Liver (tissue), 8 donors: ENCODE measurements at regions not wholly inside any gene's neighbourhood (a gene's known extent, or its start where the extent isn't known, plus 50 kb on each side); places are given as distances from the start of the nearest gene placed in this dataset.

Source experiments
- DNase-seq: peaks from one replicate; pipeline ENCODE4 v3.0.0-alpha.2; 2017; ENCODE audit warnings: low spot score
- H3K27ac ChIP-seq, 2 donors: one replicate each; pipeline ENCODE4 v1.7.0; 2013; ENCODE audit warnings: inconsistent platforms in 2 of 2, low read length in 2 of 2, control low read depth in 1 of 2, low read depth in 1 of 2, mild to moderate bottlenecking in 1 of 2
- H3K27me3 ChIP-seq, 4 donors: one replicate each; pipeline versions ENCODE4 v1.6.1 to v1.7.0; 2013; ENCODE audit warnings: low read length in 3 of 4, inconsistent platforms in 1 of 4, mild to moderate bottlenecking in 1 of 4, moderate library complexity in 1 of 4; ENCODE audit not compliant: control insufficient read depth in 4 of 4, insufficient read depth in 4 of 4
- H3K36me3 ChIP-seq, 4 donors: one replicate each; pipeline versions ENCODE4 v1.6.1 to v1.7.0; 2013; ENCODE audit warnings: low read length in 3 of 4, mild to moderate bottlenecking in 3 of 4, low read depth in 1 of 4, moderate library complexity in 1 of 4; ENCODE audit not compliant: control insufficient read depth in 4 of 4, insufficient read depth in 3 of 4
- H3K4me1 ChIP-seq, 4 donors: one replicate each; pipeline versions ENCODE4 v1.6.1 to v1.7.0; 2013; ENCODE audit warnings: low read length in 3 of 4, mild to moderate bottlenecking in 3 of 4, moderate library complexity in 1 of 4; ENCODE audit not compliant: control insufficient read depth in 4 of 4, insufficient read depth in 4 of 4
- H3K4me3 ChIP-seq, 3 donors: one replicate each; pipeline versions ENCODE4 v1.6.1 to v1.7.0; 2013; ENCODE audit warnings: low read length in 3 of 3, control low read depth in 1 of 3, low read depth in 1 of 3, mild to moderate bottlenecking in 1 of 3
- H3K9ac ChIP-seq, 2 donors: one replicate each; pipeline ENCODE4 v1.7.0; 2013; ENCODE audit warnings: low read length in 2 of 2, mild to moderate bottlenecking in 2 of 2, moderate library complexity in 2 of 2, control low read depth in 1 of 2, low read depth in 1 of 2
- H3K9me3 ChIP-seq, 4 donors: one replicate each; pipeline versions ENCODE4 v1.6.1 to v1.7.0; 2013; ENCODE audit warnings: low read length in 3 of 4; ENCODE audit not compliant: control insufficient read depth in 4 of 4
- EGR1 ChIP-seq, 2 donors: IDR thresholded peaks; 2 replicates each; pipeline ENCODE4 v1.6.1; 2016 to 2018; ENCODE audit warnings: antibody characterized with exemption in 2 of 2, low read depth in 2 of 2
- FOXA1 ChIP-seq: IDR thresholded peaks from 2 replicates; pipeline ENCODE4 v1.6.1; 2016; ENCODE audit warnings: antibody characterized with exemption
- FOXA2 ChIP-seq: IDR thresholded peaks from 2 replicates; pipeline ENCODE4 v1.6.1; 2016; ENCODE audit warnings: antibody characterized with exemption
- GABPA ChIP-seq, 2 donors: IDR thresholded peaks in 1 of 2; conservative IDR thresholded peaks in 1 of 2; 2 replicates each; pipeline ENCODE4 v1.6.1; 2016; ENCODE audit warnings: antibody characterized with exemption in 2 of 2, mild to moderate bottlenecking in 1 of 2, moderate library complexity in 1 of 2
- HNF4A ChIP-seq, 2 donors: conservative IDR thresholded peaks; 2 replicates each; pipeline ENCODE4 v1.6.1; 2016; ENCODE audit warnings: antibody characterized with exemption in 2 of 2, mild to moderate bottlenecking in 2 of 2
- HNF4G ChIP-seq: IDR thresholded peaks from 2 replicates; pipeline ENCODE4 v1.6.1; 2016; ENCODE audit warnings: antibody characterized with exemption
- JUND ChIP-seq, 2 donors: IDR thresholded peaks; 2 replicates each; pipeline ENCODE4 v1.6.1; 2016; ENCODE audit warnings: antibody characterized with exemption in 2 of 2
- NR2F2 ChIP-seq: IDR thresholded peaks from 2 replicates; pipeline ENCODE4 v1.6.1; 2016; ENCODE audit warnings: antibody characterized with exemption
- RAD21 ChIP-seq, 2 donors: IDR thresholded peaks; 2 replicates each; pipeline ENCODE4 v1.6.1; 2016; ENCODE audit warnings: antibody characterized with exemption in 2 of 2, mild to moderate bottlenecking in 2 of 2
- RXRA ChIP-seq, 2 donors: IDR thresholded peaks; 2 replicates each; pipeline ENCODE4 v1.6.1; 2017 to 2018; ENCODE audit warnings: antibody characterized with exemption in 2 of 2, mild to moderate bottlenecking in 1 of 2
- SP1 ChIP-seq: IDR thresholded peaks from 2 replicates; pipeline ENCODE4 v1.6.1; 2018; ENCODE audit warnings: antibody characterized with exemption, mild to moderate bottlenecking
- TAF1 ChIP-seq: conservative IDR thresholded peaks from 2 replicates; pipeline ENCODE4 v1.6.1; 2016; ENCODE audit warnings: antibody characterized with exemption, mild to moderate bottlenecking
- YY1 ChIP-seq: IDR thresholded peaks from 2 replicates; pipeline ENCODE4 v1.6.1; 2016; ENCODE audit warnings: antibody characterized with exemption, mild to moderate bottlenecking
- whole genome bisulfite sequencing: extraction: QIAGEN DNeasy Blood & Tissue Kit; methylation state at CpG from one replicate; pipeline ENCODE4 v1.1.7; 2013; 5-methylcytosine and 5-hydroxymethylcytosine counted together
- TF ChIP-seq, protein P1 (sequence below): IDR thresholded peaks from 2 replicates; pipeline ENCODE4 v1.6.1; 2016; ENCODE audit warnings: antibody characterized with exemption
- TF ChIP-seq, protein P2 (sequence below): IDR thresholded peaks from 2 replicates; pipeline ENCODE4 v1.6.1; 2016; ENCODE audit warnings: antibody characterized with exemption
- TF ChIP-seq, protein P3 (sequence below): IDR thresholded peaks from 2 replicates; pipeline ENCODE4 v1.6.1; 2016; ENCODE audit warnings: antibody characterized with exemption
- TF ChIP-seq, protein P4 (sequence below): IDR thresholded peaks from 2 replicates; pipeline ENCODE4 v1.6.1; 2016; ENCODE audit warnings: antibody characterized with exemption, mild to moderate bottlenecking
- TF ChIP-seq, protein P5 (sequence below): fragments of 150-350 bp; IDR thresholded peaks from 2 replicates; pipeline ENCODE4 v1.5.1; 2017; ENCODE audit warnings: improper control_type of control experiment, low read depth, low read length; ENCODE audit not compliant: missing input control
- donor health status: healthy.
- donor health status: healthy.
- donor health status: healthy.
- donor health status: healthy.
- donor health status: healthy.

DNA sequence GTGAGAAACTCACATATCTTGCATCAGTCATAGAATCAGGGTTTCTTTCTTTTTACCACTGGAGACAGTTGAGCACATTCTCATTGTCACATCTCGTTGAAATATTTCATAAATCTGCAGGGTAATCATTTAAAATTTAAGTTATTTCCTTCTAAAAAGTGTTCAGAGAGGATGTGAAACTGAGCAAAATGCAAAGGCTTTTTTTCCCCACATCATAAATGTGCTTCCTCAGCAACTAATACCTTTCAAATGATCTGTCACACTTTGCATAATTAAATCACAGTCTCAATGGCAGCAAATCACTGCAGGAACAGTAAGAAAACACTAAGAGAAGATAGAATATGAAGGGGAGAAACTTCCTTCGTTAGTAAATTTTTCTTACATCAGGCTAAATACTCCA, 187.5 kb downstream of the EVX1 start:
- no peak overlapping the region for H3K4me3 ChIP-seq
- no peak for TF ChIP-seq HNF4A (conservative IDR thresholded peaks at IDR 0.05)
- no peak for TF ChIP-seq EGR1 (IDR thresholded peaks at IDR 0.05; ENCODE audit: low read depth in 2 of 2)
- TF ChIP-seq, protein P1, sequence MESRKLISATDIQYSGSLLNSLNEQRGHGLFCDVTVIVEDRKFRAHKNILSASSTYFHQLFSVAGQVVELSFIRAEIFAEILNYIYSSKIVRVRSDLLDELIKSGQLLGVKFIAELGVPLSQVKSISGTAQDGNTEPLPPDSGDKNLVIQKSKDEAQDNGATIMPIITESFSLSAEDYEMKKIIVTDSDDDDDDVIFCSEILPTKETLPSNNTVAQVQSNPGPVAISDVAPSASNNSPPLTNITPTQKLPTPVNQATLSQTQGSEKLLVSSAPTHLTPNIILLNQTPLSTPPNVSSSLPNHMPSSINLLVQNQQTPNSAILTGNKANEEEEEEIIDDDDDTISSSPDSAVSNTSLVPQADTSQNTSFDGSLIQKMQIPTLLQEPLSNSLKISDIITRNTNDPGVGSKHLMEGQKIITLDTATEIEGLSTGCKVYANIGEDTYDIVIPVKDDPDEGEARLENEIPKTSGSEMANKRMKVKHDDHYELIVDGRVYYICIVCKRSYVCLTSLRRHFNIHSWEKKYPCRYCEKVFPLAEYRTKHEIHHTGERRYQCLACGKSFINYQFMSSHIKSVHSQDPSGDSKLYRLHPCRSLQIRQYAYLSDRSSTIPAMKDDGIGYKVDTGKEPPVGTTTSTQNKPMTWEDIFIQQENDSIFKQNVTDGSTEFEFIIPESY = no peak
- no peak for TF ChIP-seq SP1
- no peak for TF ChIP-seq RXRA (IDR thresholded peaks at IDR 0.05)
- no peak for TF ChIP-seq GABPA (IDR thresholded peaks at IDR 0.05 in 1 of 2, conservative IDR thresholded peaks at IDR 0.05 in 1 of 2)
- TF ChIP-seq, protein P2, sequence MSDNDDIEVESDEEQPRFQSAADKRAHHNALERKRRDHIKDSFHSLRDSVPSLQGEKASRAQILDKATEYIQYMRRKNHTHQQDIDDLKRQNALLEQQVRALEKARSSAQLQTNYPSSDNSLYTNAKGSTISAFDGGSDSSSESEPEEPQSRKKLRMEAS = no peak
- WGBS = 78% methylated on average over 2 of the region's 2 CpGs

DNA sequence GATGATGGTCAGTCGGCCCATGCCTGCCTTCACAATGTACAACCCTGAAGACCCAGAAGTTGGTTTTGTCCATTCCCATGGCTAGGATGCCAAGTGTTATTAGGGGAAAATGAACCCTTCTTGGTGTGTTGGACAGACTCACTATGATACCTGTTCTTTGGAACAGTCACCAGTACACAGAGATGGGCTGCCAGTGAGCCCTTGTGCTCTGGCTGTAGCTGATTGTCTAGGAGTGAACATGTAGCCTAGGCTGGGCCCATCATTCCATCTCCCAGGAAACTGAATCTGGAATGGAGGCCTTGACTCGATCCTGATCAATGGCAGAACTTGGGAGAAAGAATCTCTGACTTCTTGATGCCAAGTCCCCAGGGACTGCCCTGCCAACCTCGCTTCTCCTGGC, 188.9 kb downstream of the EVX1 start:
- no peak overlapping the region for H3K9ac ChIP-seq
- no peaks in the 10 kb centered on the region for H3K36me3 ChIP-seq
- TF ChIP-seq, protein P3, sequence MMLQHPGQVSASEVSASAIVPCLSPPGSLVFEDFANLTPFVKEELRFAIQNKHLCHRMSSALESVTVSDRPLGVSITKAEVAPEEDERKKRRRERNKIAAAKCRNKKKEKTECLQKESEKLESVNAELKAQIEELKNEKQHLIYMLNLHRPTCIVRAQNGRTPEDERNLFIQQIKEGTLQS = no peak
- TF ChIP-seq FOXA2 (no peak), NR2F2 (no peak), FOXA1 (no peak), RXRA (IDR thresholded peaks at IDR 0.05) (no peak), JUND (IDR thresholded peaks at IDR 0.05) (no peak), EGR1 (IDR thresholded peaks at IDR 0.05; ENCODE audit: low read depth in 2 of 2) (no peak), YY1 (no peak), HNF4A (conservative IDR thresholded peaks at IDR 0.05) (no peak), GABPA (IDR thresholded peaks at IDR 0.05 in 1 of 2, conservative IDR thresholded peaks at IDR 0.05 in 1 of 2) (no peak), SP1 (no peak), TAF1 (no peak), RAD21 (IDR thresholded peaks at IDR 0.05) (no peak), HNF4G (no peak)
- TF ChIP-seq, protein P2 = no peak
- TF ChIP-seq, protein P4, sequence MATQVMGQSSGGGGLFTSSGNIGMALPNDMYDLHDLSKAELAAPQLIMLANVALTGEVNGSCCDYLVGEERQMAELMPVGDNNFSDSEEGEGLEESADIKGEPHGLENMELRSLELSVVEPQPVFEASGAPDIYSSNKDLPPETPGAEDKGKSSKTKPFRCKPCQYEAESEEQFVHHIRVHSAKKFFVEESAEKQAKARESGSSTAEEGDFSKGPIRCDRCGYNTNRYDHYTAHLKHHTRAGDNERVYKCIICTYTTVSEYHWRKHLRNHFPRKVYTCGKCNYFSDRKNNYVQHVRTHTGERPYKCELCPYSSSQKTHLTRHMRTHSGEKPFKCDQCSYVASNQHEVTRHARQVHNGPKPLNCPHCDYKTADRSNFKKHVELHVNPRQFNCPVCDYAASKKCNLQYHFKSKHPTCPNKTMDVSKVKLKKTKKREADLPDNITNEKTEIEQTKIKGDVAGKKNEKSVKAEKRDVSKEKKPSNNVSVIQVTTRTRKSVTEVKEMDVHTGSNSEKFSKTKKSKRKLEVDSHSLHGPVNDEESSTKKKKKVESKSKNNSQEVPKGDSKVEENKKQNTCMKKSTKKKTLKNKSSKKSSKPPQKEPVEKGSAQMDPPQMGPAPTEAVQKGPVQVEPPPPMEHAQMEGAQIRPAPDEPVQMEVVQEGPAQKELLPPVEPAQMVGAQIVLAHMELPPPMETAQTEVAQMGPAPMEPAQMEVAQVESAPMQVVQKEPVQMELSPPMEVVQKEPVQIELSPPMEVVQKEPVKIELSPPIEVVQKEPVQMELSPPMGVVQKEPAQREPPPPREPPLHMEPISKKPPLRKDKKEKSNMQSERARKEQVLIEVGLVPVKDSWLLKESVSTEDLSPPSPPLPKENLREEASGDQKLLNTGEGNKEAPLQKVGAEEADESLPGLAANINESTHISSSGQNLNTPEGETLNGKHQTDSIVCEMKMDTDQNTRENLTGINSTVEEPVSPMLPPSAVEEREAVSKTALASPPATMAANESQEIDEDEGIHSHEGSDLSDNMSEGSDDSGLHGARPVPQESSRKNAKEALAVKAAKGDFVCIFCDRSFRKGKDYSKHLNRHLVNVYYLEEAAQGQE = no peak
- TF ChIP-seq, protein P1 = no peak
- TF ChIP-seq, protein P5, sequence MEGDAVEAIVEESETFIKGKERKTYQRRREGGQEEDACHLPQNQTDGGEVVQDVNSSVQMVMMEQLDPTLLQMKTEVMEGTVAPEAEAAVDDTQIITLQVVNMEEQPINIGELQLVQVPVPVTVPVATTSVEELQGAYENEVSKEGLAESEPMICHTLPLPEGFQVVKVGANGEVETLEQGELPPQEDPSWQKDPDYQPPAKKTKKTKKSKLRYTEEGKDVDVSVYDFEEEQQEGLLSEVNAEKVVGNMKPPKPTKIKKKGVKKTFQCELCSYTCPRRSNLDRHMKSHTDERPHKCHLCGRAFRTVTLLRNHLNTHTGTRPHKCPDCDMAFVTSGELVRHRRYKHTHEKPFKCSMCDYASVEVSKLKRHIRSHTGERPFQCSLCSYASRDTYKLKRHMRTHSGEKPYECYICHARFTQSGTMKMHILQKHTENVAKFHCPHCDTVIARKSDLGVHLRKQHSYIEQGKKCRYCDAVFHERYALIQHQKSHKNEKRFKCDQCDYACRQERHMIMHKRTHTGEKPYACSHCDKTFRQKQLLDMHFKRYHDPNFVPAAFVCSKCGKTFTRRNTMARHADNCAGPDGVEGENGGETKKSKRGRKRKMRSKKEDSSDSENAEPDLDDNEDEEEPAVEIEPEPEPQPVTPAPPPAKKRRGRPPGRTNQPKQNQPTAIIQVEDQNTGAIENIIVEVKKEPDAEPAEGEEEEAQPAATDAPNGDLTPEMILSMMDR = no peak
- H3K27me3 ChIP-seq = no peaks in the 10 kb centered on the region
- H3K9me3 ChIP-seq = no peaks in the 10 kb centered on the region
- DNase-seq = no peak
- H3K4me1 ChIP-seq = no peaks in the 10 kb centered on the region
- no peak overlapping the region for H3K27ac ChIP-seq
- H3K4me3 ChIP-seq = no peak overlapping the region
- 92% methylated on average over 3 of the region's 3 CpGs for WGBS

More for the DNA sequence above, 187.5 kb downstream of the EVX1 start:
- H3K9ac ChIP-seq = no peak overlapping the region
- H3K9me3 ChIP-seq = no peaks in the 10 kb centered on the region
- DNase-seq = no peak
- H3K36me3 ChIP-seq = no peaks in the 10 kb centered on the region
- no peak overlapping the region for H3K27ac ChIP-seq
- no peaks in the 10 kb centered on the region for H3K27me3 ChIP-seq
- no peaks in the 10 kb centered on the region for H3K4me1 ChIP-seq
